ENCODE measurements at regions not wholly inside any gene's neighbourhood (a gene's known extent, or its start where the extent isn't known, plus 50 kb on each side); places are given as distances from the start of the nearest gene placed in this dataset.

GRCh38 chr13:106311004-106311403 lies 224.5 kb downstream of the EFNB2 start:
- TF ChIP-seq, protein P1, sequence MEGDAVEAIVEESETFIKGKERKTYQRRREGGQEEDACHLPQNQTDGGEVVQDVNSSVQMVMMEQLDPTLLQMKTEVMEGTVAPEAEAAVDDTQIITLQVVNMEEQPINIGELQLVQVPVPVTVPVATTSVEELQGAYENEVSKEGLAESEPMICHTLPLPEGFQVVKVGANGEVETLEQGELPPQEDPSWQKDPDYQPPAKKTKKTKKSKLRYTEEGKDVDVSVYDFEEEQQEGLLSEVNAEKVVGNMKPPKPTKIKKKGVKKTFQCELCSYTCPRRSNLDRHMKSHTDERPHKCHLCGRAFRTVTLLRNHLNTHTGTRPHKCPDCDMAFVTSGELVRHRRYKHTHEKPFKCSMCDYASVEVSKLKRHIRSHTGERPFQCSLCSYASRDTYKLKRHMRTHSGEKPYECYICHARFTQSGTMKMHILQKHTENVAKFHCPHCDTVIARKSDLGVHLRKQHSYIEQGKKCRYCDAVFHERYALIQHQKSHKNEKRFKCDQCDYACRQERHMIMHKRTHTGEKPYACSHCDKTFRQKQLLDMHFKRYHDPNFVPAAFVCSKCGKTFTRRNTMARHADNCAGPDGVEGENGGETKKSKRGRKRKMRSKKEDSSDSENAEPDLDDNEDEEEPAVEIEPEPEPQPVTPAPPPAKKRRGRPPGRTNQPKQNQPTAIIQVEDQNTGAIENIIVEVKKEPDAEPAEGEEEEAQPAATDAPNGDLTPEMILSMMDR (IDR thresholded peaks at IDR 0.05), result no peak
- no peak for TF ChIP-seq EP300 (IDR thresholded peaks at IDR 0.05)
- TF ChIP-seq POLR2A (IDR thresholded peaks at IDR 0.05; ENCODE audit: low read depth), result no peak

All from esophagus muscularis mucosa (tissue), 4 donors.